ENCODE measurements at regions not wholly inside any gene's neighbourhood (a gene's known extent, or its start where the extent isn't known, plus 50 kb on each side); places are given as distances from the start of the nearest gene placed in this dataset.

DNA sequence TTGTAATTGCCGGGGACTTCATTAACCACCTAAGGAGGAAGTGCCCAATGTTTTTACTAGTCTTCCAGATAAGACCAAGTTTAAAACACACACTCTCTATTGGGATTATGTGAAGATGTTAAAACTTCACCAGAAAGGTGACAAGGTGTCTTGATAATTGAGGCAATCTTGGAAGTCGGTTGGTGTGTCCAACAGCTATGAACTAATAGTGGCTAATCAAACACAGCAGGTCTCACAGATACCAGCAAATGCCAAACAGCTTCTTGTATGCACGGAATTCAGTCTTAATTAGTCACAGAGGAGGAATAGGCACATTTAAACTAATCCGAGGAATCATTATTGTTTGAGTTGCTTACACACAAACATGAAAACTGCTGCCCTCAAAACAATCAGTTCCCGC lies 214.5 kb downstream of the SEC61B start:
- no peak for DNase-seq (ENCODE audit: low read depth in 2 of 2)

GRCh38 chr9:99437145-99437544 lies 215.1 kb downstream of the SEC61B start:
- no peak for DNase-seq (ENCODE audit: low read depth in 2 of 2)

GRCh38 chr9:99438596-99438995 lies 216.5 kb downstream of the SEC61B start:
- DNase-seq (ENCODE audit: low read depth in 2 of 2), result no peak

DNA sequence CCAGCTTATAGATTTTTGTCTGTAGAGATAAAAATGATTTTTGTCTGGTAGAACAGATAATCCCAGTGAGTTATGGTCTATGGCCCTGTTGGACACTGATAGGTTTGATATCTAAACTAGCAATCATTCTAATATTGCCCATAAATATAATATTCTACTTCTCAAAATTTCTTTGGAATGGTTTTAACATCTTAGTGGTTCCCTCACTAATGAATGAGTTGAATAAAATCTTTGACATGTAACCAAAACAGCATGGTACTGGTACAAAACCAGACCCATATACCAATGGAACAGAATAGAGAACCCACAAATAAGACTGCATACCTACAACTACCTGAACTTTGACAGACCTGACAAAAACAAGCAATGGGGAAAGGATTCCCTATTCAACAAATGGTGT lies 219.7 kb downstream of the SEC61B start:
- DNase-seq (ENCODE audit: low read depth in 2 of 2), result no peak

DNA sequence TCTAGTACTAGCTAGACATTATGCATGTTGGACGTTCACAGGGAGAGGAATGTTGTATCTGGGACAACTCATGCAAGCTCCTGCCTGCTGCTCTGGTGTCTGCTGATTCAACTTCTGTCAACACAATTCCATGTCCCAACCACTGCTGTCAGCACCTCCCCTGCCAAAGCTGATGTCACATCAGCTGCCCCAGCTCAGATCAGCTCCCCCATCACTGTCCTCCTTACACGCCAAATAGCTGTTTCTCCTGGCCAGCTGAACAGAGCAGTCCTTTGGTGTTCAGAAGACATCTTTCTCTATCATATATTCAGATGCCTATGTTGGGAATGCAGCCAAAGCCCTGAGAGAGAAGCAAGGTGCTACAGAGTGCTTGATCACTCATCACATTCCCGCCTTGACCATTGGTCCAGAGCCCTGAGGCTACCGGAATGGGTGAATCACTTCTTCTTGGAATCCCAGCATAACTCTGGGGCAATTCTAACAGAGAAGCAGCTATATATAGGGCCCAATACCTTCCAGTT lies 223.3 kb downstream of the SEC61B start:
- peak; percentile 99 for DNase-seq (ENCODE audit: low read depth in 2 of 2)

DNA sequence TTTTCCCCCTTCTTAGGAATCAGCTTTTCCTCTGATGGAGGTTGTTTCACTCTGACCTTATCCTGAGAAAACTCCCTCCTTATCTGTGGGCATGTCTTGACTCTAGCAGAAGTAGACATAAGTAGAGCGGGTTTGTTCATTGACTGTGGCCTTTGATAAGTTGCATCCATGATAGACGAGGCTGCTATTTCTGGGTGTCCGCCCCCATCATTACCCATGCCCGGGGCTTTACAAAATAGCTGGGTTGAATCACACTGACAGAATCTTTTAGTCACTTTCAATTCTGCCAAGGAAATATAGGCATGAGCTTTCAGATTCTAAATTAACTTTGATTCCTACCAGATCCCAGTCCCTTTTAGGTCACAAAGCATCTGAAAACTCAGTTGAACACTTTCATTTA lies 223.8 kb downstream of the SEC61B start:
- DNase-seq (ENCODE audit: low read depth in 2 of 2), result no peak

DNA sequence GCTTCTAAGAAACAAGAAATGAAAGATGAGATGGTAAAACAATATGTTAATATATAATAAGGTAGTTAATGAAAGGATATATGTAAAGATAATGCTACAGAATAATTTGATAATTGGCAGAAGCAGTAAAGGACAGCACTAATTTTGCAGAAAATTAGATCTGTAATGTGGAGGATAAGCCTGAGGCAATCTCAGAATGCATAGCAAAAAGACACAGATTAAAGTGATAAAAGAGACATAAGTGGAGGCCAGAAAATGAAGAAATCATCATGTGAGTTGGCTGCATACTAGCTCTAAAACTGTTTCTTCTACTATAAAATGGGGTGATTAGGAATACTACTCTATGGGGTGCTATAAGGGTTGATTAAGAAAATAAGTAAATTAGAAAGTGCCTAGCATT lies 225.9 kb downstream of the SEC61B start:
- no peak for DNase-seq (ENCODE audit: low read depth in 2 of 2)

DNA sequence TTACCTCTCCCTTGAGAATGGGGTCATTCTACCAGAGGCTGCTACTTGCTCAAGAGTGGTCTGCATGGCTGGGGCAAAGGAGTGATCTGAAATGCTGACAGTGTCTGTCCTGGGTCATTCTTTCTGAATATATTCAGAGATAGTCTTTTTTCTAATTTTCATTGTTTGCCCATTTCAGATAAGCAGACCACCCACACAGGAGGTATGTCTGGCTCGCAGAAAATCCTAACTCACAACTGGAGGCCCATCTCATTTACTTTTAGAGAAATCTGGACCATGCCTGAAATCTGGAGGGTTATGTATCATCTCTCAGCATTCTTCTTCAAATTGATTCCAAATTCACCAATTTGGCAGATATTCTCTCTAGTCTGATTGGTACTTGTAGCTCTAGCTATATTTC lies 227.6 kb downstream of the SEC61B start:
- DNase-seq (ENCODE audit: low read depth in 2 of 2), result no peak

DNA sequence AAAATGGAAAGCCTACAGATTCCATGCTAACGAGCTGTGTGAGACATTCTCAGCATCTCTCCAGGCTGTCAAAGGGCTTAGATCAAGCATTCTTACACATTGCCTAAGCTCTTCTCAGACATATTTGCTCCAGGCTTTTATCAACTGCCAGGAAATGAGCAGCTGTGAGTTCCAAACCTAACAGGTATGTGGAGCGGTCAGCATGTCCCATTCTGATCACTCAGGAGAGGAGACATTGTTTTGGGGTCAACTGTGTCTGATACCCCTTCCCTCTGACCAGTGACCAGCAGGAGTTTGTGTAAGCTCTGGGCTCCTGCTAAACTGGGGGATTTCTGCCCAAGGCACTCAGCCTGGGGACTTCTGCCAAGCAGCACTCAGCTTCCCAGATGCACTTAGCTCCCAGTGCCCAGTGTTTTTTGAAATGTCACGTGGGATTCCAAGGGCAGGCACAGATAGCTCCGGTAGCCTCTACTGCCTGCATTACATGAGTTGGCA lies 229.1 kb downstream of the SEC61B start:
- no peak for DNase-seq (ENCODE audit: low read depth in 2 of 2)

GRCh38 chr9:99457406-99457805 lies 235.3 kb downstream of the SEC61B start:
- DNase-seq (ENCODE audit: low read depth in 2 of 2), result no peak

- no peak for DNase-seq (ENCODE audit: low read depth in 2 of 2)
These were observed 235.9 kb downstream of the SEC61B start for GRCh38 chr9:99457981-99458380.

GRCh38 chr9:99459919-99460318 lies 237.8 kb downstream of the SEC61B start:
- DNase-seq (ENCODE audit: low read depth in 2 of 2), result no peak

DNA sequence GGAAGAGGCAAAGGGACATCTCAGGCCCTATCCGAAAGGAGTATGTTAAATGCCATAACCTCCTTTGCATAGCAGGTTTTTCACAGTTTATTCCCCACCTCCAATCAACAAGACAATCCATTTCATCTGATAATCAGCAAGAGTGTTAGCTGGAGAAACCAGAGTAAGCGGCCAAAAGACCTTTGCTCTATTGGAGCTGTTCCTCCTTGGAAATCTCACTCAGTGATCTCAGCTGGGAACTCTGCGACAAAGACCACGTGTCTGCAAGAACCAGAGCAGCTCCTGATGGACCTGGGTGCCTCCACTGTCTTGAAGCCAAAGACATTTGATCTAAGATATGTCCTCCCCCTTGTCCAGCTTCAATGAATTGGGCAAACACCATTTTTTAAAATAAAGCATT lies 241.0 kb downstream of the SEC61B start:
- DNase-seq (ENCODE audit: low read depth in 2 of 2), result no peak

- DNase-seq (ENCODE audit: low read depth in 2 of 2), result no peak
These were observed 242.5 kb downstream of the SEC61B start for GRCh38 chr9:99464568-99464967.

GRCh38 chr9:99465231-99465907 lies 243.3 kb downstream of the SEC61B start:
- peak; percentile 72 to 79 for DNase-seq (ENCODE audit: low read depth in 2 of 2)

- DNase-seq (ENCODE audit: low read depth in 2 of 2), result no peak
These were observed 244.0 kb downstream of the SEC61B start for GRCh38 chr9:99466104-99466503.

- no peak for DNase-seq (ENCODE audit: low read depth in 2 of 2)
These were observed 244.7 kb downstream of the SEC61B start for GRCh38 chr9:99466781-99467180.

GRCh38 chr9:99471033-99471432 lies 249.0 kb downstream of the SEC61B start:
- no peak for DNase-seq (ENCODE audit: low read depth in 2 of 2)

GRCh38 chr9:99472240-99472915 lies 250.3 kb downstream of the SEC61B start:
- DNase-seq (ENCODE audit: low read depth in 2 of 2), result no peak

DNA sequence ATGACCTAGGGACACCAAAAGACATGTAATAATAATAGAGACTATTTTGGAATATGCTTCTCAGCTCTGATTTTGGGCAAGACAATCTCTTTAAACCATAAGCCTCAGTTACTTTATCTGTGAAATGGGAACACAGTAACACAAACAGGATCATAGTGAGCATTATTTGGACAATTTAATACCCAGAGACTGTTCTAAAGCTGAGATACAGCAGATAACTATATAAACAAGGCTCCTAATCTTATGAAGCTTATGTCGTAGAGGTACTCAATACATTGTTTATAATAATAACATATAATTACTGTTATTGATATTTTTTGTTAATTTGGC lies 250.8 kb downstream of the SEC61B start:
- DNase-seq (ENCODE audit: low read depth in 2 of 2), result no peak

DNA sequence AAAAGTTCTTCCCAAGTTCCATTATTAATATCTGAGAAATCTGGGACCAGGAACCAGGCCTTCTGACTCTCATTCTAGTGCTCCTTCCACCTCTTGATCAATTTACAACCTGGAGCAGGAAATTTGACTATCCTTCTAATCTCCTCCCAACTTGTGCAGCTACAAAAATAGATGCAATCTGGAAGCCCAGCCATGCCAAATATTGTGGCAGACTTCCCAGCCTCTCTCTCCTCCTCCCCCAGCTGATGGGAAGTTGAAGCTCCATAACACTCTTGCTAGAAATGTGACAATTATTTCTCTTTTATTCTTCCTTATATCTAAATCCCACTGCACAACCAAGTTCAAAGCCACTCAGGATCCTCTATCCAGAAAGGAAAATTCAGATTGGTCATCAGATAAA lies 252.1 kb downstream of the SEC61B start:
- DNase-seq (ENCODE audit: low read depth in 2 of 2), result no peak

- no peak for DNase-seq (ENCODE audit: low read depth in 2 of 2)
These were observed 253.5 kb downstream of the SEC61B start for GRCh38 chr9:99475401-99476065.

DNA sequence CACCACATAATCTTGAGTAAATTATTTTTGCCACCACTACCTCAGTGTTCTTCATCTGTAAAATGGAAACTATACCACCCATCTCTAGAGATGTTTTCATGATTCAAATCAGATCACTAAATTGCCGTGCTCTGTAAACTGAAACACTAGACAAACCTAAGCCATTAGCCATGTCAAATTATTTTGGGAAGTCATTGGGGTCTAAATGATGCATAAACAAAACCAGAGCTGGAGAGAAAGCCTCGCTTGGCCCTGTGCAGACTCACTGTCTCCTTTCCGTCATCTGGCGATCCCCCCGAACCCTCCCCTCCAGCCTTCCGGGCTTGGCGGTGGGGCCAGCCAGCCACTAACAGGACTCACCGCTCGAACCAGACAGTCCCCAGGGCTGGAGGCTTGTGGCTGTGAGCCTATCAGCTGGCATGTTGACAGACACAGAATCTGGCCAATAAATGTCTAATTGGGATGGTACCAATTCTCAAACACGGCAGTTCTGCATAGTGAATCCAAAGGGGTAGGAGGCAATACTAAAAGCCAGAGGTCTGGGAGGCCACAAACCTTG lies 256.5 kb downstream of the SEC61B start:
- DNase-seq (ENCODE audit: low read depth in 2 of 2), result no peak

Measured in fibroblast of skin of left biceps (primary cell).